NCI-H1105 (cell line): ENCODE measurements at regions not wholly inside any gene's neighbourhood (a gene's known extent, or its start where the extent isn't known, plus 50 kb on each side); places are given as distances from the start of the nearest gene placed in this dataset.
"Not testable (repeated sequence)": the region's sequence is repeated elsewhere in the genome, so short reads cannot be mapped to it uniquely, and the experiment has no call there.

ENCODE experiments used
- DNase-seq: peaks from one replicate; lab custom pipeline; 2025; lab: John Stamatoyannopoulos, UW

DNA sequence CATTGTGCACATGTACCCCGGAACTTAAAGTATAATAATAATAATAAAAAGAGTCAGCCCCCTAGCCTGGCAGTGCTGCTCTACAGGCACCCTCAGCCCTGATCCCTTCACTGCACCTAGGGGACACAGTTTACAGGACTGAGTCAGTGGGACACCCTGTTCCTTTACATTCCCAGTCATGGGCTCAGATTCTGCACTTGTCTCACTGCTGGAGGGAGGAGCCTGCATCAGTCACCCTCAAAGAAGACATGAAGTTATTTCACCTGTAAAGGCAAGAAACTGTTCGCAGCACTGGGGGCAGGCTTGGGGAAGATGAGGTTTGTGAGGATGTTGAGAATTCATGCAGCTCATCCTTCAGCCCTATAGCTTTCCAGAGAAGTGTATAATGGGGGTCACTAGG, 50.7 kb upstream of the VPREB1 start:
- no peak for DNase-seq

DNA sequence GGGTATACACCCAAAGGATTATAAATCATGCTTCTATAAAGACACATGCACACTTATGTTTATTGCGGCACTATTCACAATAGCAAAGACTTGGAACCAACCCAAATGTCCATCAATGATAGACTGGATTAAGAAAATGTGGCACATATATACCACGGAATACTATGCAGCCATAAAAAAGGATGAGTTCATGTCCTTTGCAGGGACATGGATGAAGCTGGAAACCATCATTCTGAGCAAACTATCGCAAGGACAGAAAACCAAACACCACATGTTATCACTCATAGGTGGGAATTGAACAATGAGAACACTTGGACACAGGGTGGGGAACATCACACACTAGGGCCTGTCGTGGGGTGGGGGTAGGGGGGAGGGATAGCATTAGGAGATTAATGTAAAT, 51.1 kb upstream of the VPREB1 start:
- not testable (repeated sequence) for DNase-seq

DNA sequence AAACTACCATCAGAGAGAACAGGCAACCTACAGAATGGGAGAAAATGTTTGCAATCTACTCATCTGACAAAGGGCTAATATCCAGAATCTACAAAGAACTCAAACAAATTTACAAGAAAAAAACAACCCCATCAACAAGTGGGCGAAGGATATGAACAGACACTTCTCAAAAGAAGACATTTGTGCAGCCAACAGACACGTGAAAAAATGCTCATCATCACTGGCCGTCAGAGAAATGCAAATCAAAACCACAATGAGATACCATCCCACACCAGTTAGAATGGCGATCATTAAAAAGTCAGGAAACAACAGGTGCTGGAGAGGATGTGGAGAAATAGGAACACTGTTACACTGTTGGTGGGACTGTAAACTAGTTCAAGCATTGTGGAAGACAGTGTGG, 51.6 kb upstream of the VPREB1 start:
- DNase-seq = not testable (repeated sequence)

- not testable (repeated sequence) for DNase-seq
Measured at GRCh38 chr22:22189796-22190195, 54.8 kb upstream of the VPREB1 start.

- DNase-seq = not testable (repeated sequence)
Measured at GRCh38 chr22:22187863-22188262, 56.7 kb upstream of the VPREB1 start.

GRCh38 chr22:22187299-22187698, 57.3 kb upstream of the VPREB1 start:
- DNase-seq = no peak

GRCh38 chr22:22185844-22186499, 58.6 kb upstream of the VPREB1 start:
- DNase-seq = no peak

DNA sequence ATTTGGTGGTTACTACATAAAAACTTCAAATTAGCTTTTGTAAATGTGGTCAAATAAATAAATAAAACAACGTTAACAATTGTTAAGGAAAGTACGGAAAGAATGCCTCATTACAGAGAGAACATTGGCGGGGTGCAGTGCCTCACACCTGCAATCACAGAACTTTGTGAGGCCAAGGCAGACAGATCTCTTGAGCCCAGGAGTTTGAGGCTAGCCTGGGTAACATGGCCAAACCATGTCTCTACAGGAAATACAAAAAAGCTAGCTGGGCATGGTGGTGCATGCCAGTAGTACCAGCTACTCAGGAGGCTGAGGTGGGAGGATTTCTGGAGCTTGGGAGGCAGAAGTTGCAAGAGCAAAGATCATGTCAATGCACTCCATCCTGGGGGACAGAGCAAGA, 59.4 kb upstream of the VPREB1 start:
- no peak for DNase-seq

- no peak for DNase-seq
Measured at GRCh38 chr22:22184277-22184807, 60.2 kb upstream of the VPREB1 start.

DNA sequence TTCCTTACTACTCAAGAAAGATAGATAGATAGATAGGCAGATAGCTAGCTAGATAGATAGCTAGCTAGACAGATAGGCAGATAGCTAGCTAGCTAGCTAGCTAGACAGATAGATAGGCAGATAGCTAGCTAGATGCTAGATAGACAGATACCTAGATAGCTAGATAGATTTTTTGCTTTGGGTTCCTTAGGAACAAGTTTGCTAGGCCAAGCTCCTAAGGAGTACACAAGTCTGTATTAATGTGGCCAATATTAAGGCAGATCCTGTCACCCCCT, 61.7 kb upstream of the VPREB1 start:
- no peak for DNase-seq

GRCh38 chr22:22182218-22182989, 62.2 kb upstream of the VPREB1 start:
- no peak for DNase-seq

- no peak for DNase-seq
Measured at GRCh38 chr22:22181341-22181850, 63.2 kb upstream of the VPREB1 start.

- DNase-seq = no peak
Measured at GRCh38 chr22:22180738-22181285, 63.8 kb upstream of the VPREB1 start.

DNA sequence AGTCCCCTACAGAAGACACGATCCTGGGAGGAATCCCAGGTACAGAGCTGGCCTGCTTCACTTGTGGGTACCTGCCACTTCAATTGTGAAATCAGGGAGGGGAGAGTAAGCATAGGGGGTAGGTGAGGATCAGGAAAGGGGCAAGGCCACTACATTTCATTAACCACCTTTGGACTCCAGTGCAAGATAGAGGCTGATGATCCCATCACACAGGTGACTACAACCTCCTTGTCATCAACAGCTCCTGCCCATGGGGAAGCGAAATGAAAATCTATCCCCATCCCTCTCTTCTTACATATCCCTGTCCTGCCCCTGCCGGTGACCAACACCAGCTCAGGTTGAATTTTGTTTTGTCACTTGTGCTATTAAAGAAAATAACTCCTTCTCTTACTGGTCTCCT, 64.7 kb upstream of the VPREB1 start:
- no peak for DNase-seq

- DNase-seq = no peak
Measured at GRCh38 chr22:22178992-22179391, 65.6 kb upstream of the VPREB1 start.

GRCh38 chr22:22178355-22178965, 66.1 kb upstream of the VPREB1 start:
- DNase-seq = no peak

DNA sequence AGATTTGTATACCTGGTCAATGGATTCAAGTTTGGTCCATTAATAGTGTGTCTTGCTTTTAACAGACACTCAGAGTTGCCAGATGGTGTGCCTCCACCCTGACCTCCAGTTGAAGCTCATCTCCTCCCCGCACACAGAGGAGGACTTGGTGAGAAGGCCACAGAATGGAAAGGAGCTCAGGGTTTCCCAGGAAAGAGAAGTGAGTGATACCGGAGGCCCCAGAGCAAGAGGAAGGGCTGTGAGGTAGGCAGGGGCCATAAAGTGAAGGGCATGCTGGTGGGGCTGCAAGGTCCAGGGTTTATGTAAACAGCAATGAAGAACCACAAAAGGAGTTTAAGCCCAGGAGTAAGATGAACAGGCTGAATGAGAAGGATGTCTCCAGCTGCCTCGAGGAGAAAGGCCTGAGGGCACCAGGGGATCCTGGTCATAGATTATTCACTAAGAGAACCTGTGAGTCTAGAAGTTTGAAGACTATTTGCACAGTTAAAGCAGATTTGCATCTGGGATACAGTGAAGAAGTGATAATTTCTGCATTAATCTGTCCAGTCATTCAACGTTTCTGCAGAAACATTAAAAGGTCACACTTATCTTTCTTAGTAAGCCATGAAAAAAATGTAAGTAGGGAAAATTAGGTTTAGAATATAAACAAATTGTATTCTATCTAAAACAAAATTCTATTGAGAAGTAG, 67.5 kb upstream of the VPREB1 start:
- DNase-seq = no peak

GRCh38 chr22:22172896-22173628, 71.5 kb upstream of the VPREB1 start:
- not testable (repeated sequence) for DNase-seq

- DNase-seq = no peak
Measured at GRCh38 chr22:22171357-22172218, 73.0 kb upstream of the VPREB1 start.

DNA sequence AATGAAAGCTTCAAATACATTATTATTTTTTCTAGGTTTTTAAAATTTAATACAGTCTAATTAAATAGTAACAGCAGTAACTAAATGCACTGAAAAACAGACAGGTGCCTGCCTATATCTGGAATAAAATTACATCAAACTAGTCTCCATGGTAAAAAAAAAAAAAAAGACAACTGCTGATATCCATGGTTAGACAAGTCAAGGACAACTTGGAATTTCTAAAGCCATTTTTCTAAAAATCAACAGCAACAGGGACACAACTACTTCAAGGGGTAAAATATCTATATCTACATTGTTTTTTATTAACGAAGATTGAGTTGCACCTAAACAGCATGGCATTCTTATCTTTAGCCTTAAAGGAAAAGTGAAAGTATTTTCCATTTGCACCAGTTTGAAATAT, 74.7 kb upstream of the VPREB1 start:
- no peak for DNase-seq
